ENCODE measurements at regions not wholly inside any gene's neighbourhood (a gene's known extent, or its start where the extent isn't known, plus 50 kb on each side); places are given as distances from the start of the nearest gene placed in this dataset.

DNA sequence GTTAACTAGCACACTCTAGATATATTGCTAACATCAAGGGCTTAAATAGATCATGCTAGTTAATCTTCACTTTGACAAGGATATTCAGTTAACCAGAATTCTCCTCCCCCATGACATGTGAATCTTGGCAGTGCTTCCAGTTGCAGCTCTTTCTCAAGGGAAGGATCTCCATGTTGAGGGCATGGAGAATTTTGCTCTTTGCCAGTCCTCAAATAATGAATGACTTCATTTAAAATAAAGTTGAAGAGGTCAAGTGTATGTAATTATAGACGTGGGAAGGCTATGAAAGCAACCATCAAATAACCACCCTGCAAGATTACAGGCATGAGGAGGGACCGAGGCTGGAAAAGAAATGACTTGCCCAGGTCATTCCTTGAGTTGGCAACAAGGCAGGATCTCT lies 87.3 kb upstream of the CPEB2 start:
- Histone ChIP-seq H2BK5ac (ENCODE audit: insufficient read length, low read length) (no peak overlapping the region), H2BK15ac (ENCODE audit: low read depth, low read length) (no peak overlapping the region), H3K9ac (ENCODE audit: extremely low read depth, insufficient read length, low read length) (no peak overlapping the region), H3K79me2 (ENCODE audit: insufficient read depth, low read length) (no peaks in the 10 kb centered on the region), H3K4me2 (ENCODE audit: insufficient read depth, insufficient read length, low read length) (no peak overlapping the region), H2AK5ac (ENCODE audit: insufficient read length, low read length) (no peak overlapping the region), H3K23ac (ENCODE audit: insufficient read length, low read depth, low read length) (no peak overlapping the region), H3K4me1 (ENCODE audit: insufficient read depth, low read length) (no peaks in the 10 kb centered on the region), H3K23me2 (ENCODE audit: insufficient read length, low read depth, low read length, poor library complexity, severe bottlenecking) (no peaks in the 10 kb centered on the region), H2AFZ (ENCODE audit: low read length) (no peak overlapping the region), H3K27ac (ENCODE audit: insufficient read length, low read depth, low read length) (no peak overlapping the region), H4K5ac (ENCODE audit: insufficient read length, low read depth, low read length) (no peak overlapping the region), H4K8ac (replicated peaks; ENCODE audit: insufficient read length, low read depth, low read length) (no peak overlapping the region), H2BK12ac (ENCODE audit: insufficient read length, low read depth, low read length) (no peak overlapping the region), H4K91ac (ENCODE audit: insufficient read length, low read depth, low read length) (no peak overlapping the region), H4K20me1 (ENCODE audit: control insufficient read depth, insufficient read depth, insufficient read length) (no peaks in the 10 kb centered on the region), H3K9me3 (ENCODE audit: control insufficient read depth, low read depth, low read length) (no peaks in the 10 kb centered on the region), H2BK20ac (ENCODE audit: low read depth, low read length, poor library complexity, severe bottlenecking) (no peak overlapping the region), H3K56ac (ENCODE audit: insufficient read length, low read depth, low read length) (no peak overlapping the region), H3K27me3 (ENCODE audit: insufficient read depth, low read length) (no peaks in the 10 kb centered on the region), H2BK120ac (ENCODE audit: low read depth, low read length, poor library complexity, severe bottlenecking) (no peak overlapping the region), H3K4ac (ENCODE audit: low read depth, low read length) (no peak overlapping the region), H3K18ac (ENCODE audit: insufficient read length, low read depth, low read length) (no peak overlapping the region), H3K79me1 (ENCODE audit: insufficient read depth, low read depth, low read length, poor library complexity, severe bottlenecking) (no peaks in the 10 kb centered on the region), H3K14ac (ENCODE audit: insufficient read depth, low read length) (no peak overlapping the region), H3T11ph (ENCODE audit: low read length) (no peak overlapping the region)
- Mint-ChIP-seq H3K9me3 (no peaks in the 10 kb centered on the region), H3K27ac (no peak overlapping the region), H3K36me3 (ENCODE audit: insufficient read depth in 1 of 3, low read depth in 3 of 3) (no peaks in the 10 kb centered on the region), H3K4me1 (no peaks in the 10 kb centered on the region), H3K4me3 (no peak overlapping the region), H3K27me3 (ENCODE audit: low read depth) (peaks cover 3% of the 10 kb centered on the region)
- DNase-seq: no peak
- WGBS (ENCODE audit: extremely low coverage, insufficient read length, low lambda C conversion rate): no CpG with 5 or more reads among the region's 2 CpGs
- TF ChIP-seq, protein P1, sequence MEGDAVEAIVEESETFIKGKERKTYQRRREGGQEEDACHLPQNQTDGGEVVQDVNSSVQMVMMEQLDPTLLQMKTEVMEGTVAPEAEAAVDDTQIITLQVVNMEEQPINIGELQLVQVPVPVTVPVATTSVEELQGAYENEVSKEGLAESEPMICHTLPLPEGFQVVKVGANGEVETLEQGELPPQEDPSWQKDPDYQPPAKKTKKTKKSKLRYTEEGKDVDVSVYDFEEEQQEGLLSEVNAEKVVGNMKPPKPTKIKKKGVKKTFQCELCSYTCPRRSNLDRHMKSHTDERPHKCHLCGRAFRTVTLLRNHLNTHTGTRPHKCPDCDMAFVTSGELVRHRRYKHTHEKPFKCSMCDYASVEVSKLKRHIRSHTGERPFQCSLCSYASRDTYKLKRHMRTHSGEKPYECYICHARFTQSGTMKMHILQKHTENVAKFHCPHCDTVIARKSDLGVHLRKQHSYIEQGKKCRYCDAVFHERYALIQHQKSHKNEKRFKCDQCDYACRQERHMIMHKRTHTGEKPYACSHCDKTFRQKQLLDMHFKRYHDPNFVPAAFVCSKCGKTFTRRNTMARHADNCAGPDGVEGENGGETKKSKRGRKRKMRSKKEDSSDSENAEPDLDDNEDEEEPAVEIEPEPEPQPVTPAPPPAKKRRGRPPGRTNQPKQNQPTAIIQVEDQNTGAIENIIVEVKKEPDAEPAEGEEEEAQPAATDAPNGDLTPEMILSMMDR (conservative IDR thresholded peaks at IDR 0.05): no peak

Measured in H9 (cell line).